ENCODE measurements at regions not wholly inside any gene's neighbourhood (a gene's known extent, or its start where the extent isn't known, plus 50 kb on each side); places are given as distances from the start of the nearest gene placed in this dataset.
A peak's percentile ranks its signal among the peaks of the same experiment; 100 is the strongest.
"Not testable (repeated sequence)": the region's sequence is repeated elsewhere in the genome, so short reads cannot be mapped to it uniquely, and the experiment has no call there.

- DNase-seq (ENCODE audit: low spot score), result no peak
These were observed 85.4 kb upstream of the RALY start for GRCh38 chr20:33908336-33908735.

- DNase-seq (ENCODE audit: low spot score), result no peak
These were observed 84.8 kb upstream of the RALY start for GRCh38 chr20:33908868-33909267.

- no peak for DNase-seq (ENCODE audit: low spot score)
These were observed 84.3 kb upstream of the RALY start for GRCh38 chr20:33909331-33909921.

GRCh38 chr20:33910056-33910455 is 83.7 kb upstream of the RALY start:
- DNase-seq (ENCODE audit: low spot score), result no peak

- DNase-seq (ENCODE audit: low spot score), result no peak
These were observed 83.0 kb upstream of the RALY start for GRCh38 chr20:33910529-33911327.

- peak; percentile 17 for DNase-seq (ENCODE audit: low spot score)
These were observed 78.8 kb upstream of the RALY start for GRCh38 chr20:33914919-33915318.

GRCh38 chr20:33915726-33916331 is 77.9 kb upstream of the RALY start:
- DNase-seq (ENCODE audit: low spot score), result peak; percentile 40

GRCh38 chr20:33916768-33917167 is 76.9 kb upstream of the RALY start:
- DNase-seq (ENCODE audit: low spot score), result no peak

GRCh38 chr20:33917831-33918525 is 75.7 kb upstream of the RALY start:
- peak; percentile 4 for DNase-seq (ENCODE audit: low spot score)

- no peak for DNase-seq (ENCODE audit: low spot score)
These were observed 75.0 kb upstream of the RALY start for GRCh38 chr20:33918662-33919061.

- no peak for DNase-seq (ENCODE audit: low spot score)
These were observed 74.1 kb upstream of the RALY start for GRCh38 chr20:33919653-33920052.

- DNase-seq (ENCODE audit: low spot score), result no peak
These were observed 71.5 kb upstream of the RALY start for GRCh38 chr20:33922224-33922623.

- no peak for DNase-seq (ENCODE audit: low spot score)
These were observed 70.0 kb upstream of the RALY start for GRCh38 chr20:33923740-33924139.

- no peak for DNase-seq (ENCODE audit: low spot score)
These were observed 67.8 kb upstream of the RALY start for GRCh38 chr20:33925867-33926266.

GRCh38 chr20:33926425-33926824 is 67.3 kb upstream of the RALY start:
- no peak for DNase-seq (ENCODE audit: low spot score)

- DNase-seq (ENCODE audit: low spot score), result no peak
These were observed 66.0 kb upstream of the RALY start for GRCh38 chr20:33927724-33928123.

GRCh38 chr20:33929917-33930316 is 63.8 kb upstream of the RALY start:
- no peak for DNase-seq (ENCODE audit: low spot score)

- DNase-seq (ENCODE audit: low spot score), result peak; percentile 56
These were observed 60.2 kb upstream of the RALY start for GRCh38 chr20:33933469-33933909.

- no peak for DNase-seq (ENCODE audit: low spot score)
These were observed 57.1 kb upstream of the RALY start for GRCh38 chr20:33936656-33937055.

GRCh38 chr20:33939031-33939430 is 54.7 kb upstream of the RALY start:
- not testable (repeated sequence) for DNase-seq (ENCODE audit: low spot score)

GRCh38 chr20:33940666-33941065 is 53.0 kb upstream of the RALY start:
- DNase-seq (ENCODE audit: low spot score), result no peak

All from activated CD4-positive, alpha-beta T cell treated with anti-CD3 and anti-CD28 coated beads, Interleukin-2, Interleukin-4, amounts not matched to agents 100 ng/mL and 50 ng/mL, durations not matched to agents 16 hours and 8 hours (primary cell).